Thymus (tissue), 11 donors: ENCODE measurements at regions not wholly inside any gene's neighbourhood (a gene's known extent, or its start where the extent isn't known, plus 50 kb on each side); places are given as distances from the start of the nearest gene placed in this dataset.
A peak's percentile ranks its signal among the peaks of the same experiment; 100 is the strongest.

Source experiments
- DNase-seq, 9 donors: peaks; one replicate each; pipeline ENCODE4 v3.0.0-alpha.2; 2013; ENCODE audit warnings: low spot score in 9 of 9, low read depth in 6 of 9, missing footprints in 1 of 9
- H3K27ac ChIP-seq, 2 donors: one replicate each; pipeline ENCODE4 v1.5.1; 2013; ENCODE audit warnings: control low read depth in 1 of 2, low read depth in 1 of 2, low read length in 1 of 2, mild to moderate bottlenecking in 1 of 2, moderate library complexity in 1 of 2
- H3K27me3 ChIP-seq, 2 donors: one replicate each; pipeline ENCODE4 v1.5.1; 2013; ENCODE audit warnings: low read length in 1 of 2; ENCODE audit not compliant: control insufficient read depth in 2 of 2, insufficient read depth in 1 of 2
- H3K36me3 ChIP-seq, 2 donors: one replicate each; pipeline ENCODE4 v1.5.1; 2013; ENCODE audit warnings: low read length in 1 of 2, mild to moderate bottlenecking in 1 of 2, moderate library complexity in 1 of 2; ENCODE audit not compliant: control insufficient read depth in 2 of 2, insufficient read depth in 2 of 2
- H3K4me1 ChIP-seq, 2 donors: one replicate each; pipeline ENCODE4 v1.5.1; 2013; ENCODE audit warnings: low read length in 2 of 2; ENCODE audit not compliant: control insufficient read depth in 2 of 2, insufficient read depth in 2 of 2
- H3K4me3 ChIP-seq, 2 donors: one replicate each; pipeline ENCODE4 v1.5.1; 2013; ENCODE audit warnings: low read length in 2 of 2, control low read depth in 1 of 2, mild to moderate bottlenecking in 1 of 2
- H3K9me3 ChIP-seq, 2 donors: one replicate each; pipeline ENCODE4 v1.5.1; 2013; ENCODE audit warnings: low read length in 1 of 2, mild to moderate bottlenecking in 1 of 2; ENCODE audit not compliant: control insufficient read depth in 2 of 2, insufficient read depth in 1 of 2
- WGBS: extraction: QIAGEN DNeasy Blood & Tissue Kit; methylation state at CpG from one replicate; pipeline ENCODE4 v1.1.7; 2013; 5-methylcytosine and 5-hydroxymethylcytosine counted together
- donor health status: healthy.

- Histone ChIP-seq H3K27me3 (no peaks in the 10 kb centered on the region), H3K9me3 (no peaks in the 10 kb centered on the region), H3K36me3 (no peaks in the 10 kb centered on the region), H3K4me1 (no peaks in the 10 kb centered on the region), H3K4me3 (no peak overlapping the region), H3K27ac (no peak overlapping the region)
- WGBS: 93% methylated on average over 1 of the region's 1 CpG
- DNase-seq: no peak
Observed at GRCh38 chr11:92332986-92333385, 108.4 kb downstream of the FAT3 start.

GRCh38 chr11:92340839-92341238 lies 116.2 kb downstream of the FAT3 start:
- Histone ChIP-seq H3K9me3 (no peaks in the 10 kb centered on the region), H3K36me3 (no peaks in the 10 kb centered on the region), H3K27me3 (no peaks in the 10 kb centered on the region), H3K27ac (no peak overlapping the region), H3K4me3 (no peak overlapping the region), H3K4me1 (no peaks in the 10 kb centered on the region)
- 96% methylated on average over 6 of the region's 6 CpGs for WGBS
- DNase-seq: peak in 5 of 9 donors; percentile 3 to 14 (median 4)

- H3K4me3 ChIP-seq: no peak overlapping the region
- no peaks in the 10 kb centered on the region for H3K36me3 ChIP-seq
- H3K27ac ChIP-seq: no peak overlapping the region
- no peak for DNase-seq
- no peaks in the 10 kb centered on the region for H3K4me1 ChIP-seq
- no peaks in the 10 kb centered on the region for H3K9me3 ChIP-seq
- no peaks in the 10 kb centered on the region for H3K27me3 ChIP-seq
- WGBS: 90% methylated on average over 9 of the region's 9 CpGs
Observed at GRCh38 chr11:92342034-92342720, 117.6 kb downstream of the FAT3 start.

GRCh38 chr11:92342886-92343285 lies 118.3 kb downstream of the FAT3 start:
- 90% methylated on average over 3 of the region's 3 CpGs for WGBS
- DNase-seq: no peak
- Histone ChIP-seq H3K4me1 (no peaks in the 10 kb centered on the region), H3K27me3 (no peaks in the 10 kb centered on the region), H3K36me3 (no peaks in the 10 kb centered on the region), H3K27ac (no peak overlapping the region), H3K9me3 (no peaks in the 10 kb centered on the region), H3K4me3 (no peak overlapping the region)

- WGBS: 92% methylated on average over 4 of the region's 4 CpGs
- H3K27ac ChIP-seq: no peak overlapping the region
- no peaks in the 10 kb centered on the region for H3K9me3 ChIP-seq
- no peak overlapping the region for H3K4me3 ChIP-seq
- no peaks in the 10 kb centered on the region for H3K27me3 ChIP-seq
- H3K4me1 ChIP-seq: no peaks in the 10 kb centered on the region
- no peak for DNase-seq
- H3K36me3 ChIP-seq: no peaks in the 10 kb centered on the region
Observed at GRCh38 chr11:92346220-92346619, 121.6 kb downstream of the FAT3 start.

- no peaks in the 10 kb centered on the region for H3K9me3 ChIP-seq
- H3K27ac ChIP-seq: no peak overlapping the region
- 83% methylated on average over 1 of the region's 1 CpG for WGBS
- no peaks in the 10 kb centered on the region for H3K36me3 ChIP-seq
- no peaks in the 10 kb centered on the region for H3K27me3 ChIP-seq
- H3K4me3 ChIP-seq: no peak overlapping the region
- DNase-seq: no peak
- no peaks in the 10 kb centered on the region for H3K4me1 ChIP-seq
Observed at GRCh38 chr11:92347454-92347853, 122.8 kb downstream of the FAT3 start.

GRCh38 chr11:92349486-92350156 lies 125.0 kb downstream of the FAT3 start:
- Histone ChIP-seq H3K4me3 (no peak overlapping the region), H3K9me3 (no peaks in the 10 kb centered on the region), H3K27me3 (no peaks in the 10 kb centered on the region), H3K4me1 (no peaks in the 10 kb centered on the region), H3K36me3 (no peaks in the 10 kb centered on the region), H3K27ac (no peak overlapping the region)
- DNase-seq: no peak
- WGBS: 88% methylated on average over 4 of the region's 4 CpGs

- Histone ChIP-seq H3K9me3 (no peaks in the 10 kb centered on the region), H3K27me3 (no peaks in the 10 kb centered on the region), H3K4me1 (no peaks in the 10 kb centered on the region), H3K36me3 (no peaks in the 10 kb centered on the region), H3K4me3 (no peak overlapping the region), H3K27ac (no peak overlapping the region)
- no peak for DNase-seq
Observed at GRCh38 chr11:92357344-92357743, 132.7 kb downstream of the FAT3 start.

GRCh38 chr11:92357841-92358240 lies 133.2 kb downstream of the FAT3 start:
- 95% methylated on average over 2 of the region's 2 CpGs for WGBS
- Histone ChIP-seq H3K9me3 (no peaks in the 10 kb centered on the region), H3K36me3 (no peaks in the 10 kb centered on the region), H3K4me1 (no peaks in the 10 kb centered on the region), H3K27ac (no peak overlapping the region), H3K4me3 (no peak overlapping the region), H3K27me3 (no peaks in the 10 kb centered on the region)
- no peak for DNase-seq
